ENCODE measurements at regions not wholly inside any gene's neighbourhood (a gene's known extent, or its start where the extent isn't known, plus 50 kb on each side); places are given as distances from the start of the nearest gene placed in this dataset.
"Not testable (repeated sequence)": the region's sequence is repeated elsewhere in the genome, so short reads cannot be mapped to it uniquely, and the experiment has no call there.

DNA sequence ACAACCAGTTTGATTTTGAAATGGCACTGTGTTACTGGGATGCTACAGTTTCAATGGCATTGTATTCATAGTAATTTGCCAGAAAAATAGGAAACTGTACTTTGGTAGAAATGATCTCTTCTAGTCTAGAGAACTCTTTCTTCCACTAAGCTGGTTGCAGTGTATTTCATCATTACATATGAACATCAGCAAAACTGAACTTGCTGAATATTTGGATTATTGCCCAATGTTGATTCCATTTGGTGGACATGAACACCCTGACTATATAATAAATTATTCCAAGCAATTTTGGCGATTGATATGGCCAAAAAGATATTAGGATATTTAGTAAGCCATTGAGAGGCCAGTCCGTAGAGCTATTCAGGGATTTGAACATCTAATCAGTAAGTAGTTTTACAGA, 191.8 kb upstream of the CXorf66 start:
- no peak for DNase-seq (ENCODE audit: low read depth)
- Histone ChIP-seq H3K27me3 (ENCODE audit: control insufficient read depth, insufficient read depth, low read length) (no peaks in the 10 kb centered on the region), H3K4me3 (ENCODE audit: low read depth, low read length) (no peak overlapping the region), H3K36me3 (ENCODE audit: control insufficient read depth, insufficient read depth, low read length) (no peaks in the 10 kb centered on the region)
- ChIA-PET CTCF (no interaction called here), POLR2A (no interaction called here)
- TF ChIP-seq, protein P1, sequence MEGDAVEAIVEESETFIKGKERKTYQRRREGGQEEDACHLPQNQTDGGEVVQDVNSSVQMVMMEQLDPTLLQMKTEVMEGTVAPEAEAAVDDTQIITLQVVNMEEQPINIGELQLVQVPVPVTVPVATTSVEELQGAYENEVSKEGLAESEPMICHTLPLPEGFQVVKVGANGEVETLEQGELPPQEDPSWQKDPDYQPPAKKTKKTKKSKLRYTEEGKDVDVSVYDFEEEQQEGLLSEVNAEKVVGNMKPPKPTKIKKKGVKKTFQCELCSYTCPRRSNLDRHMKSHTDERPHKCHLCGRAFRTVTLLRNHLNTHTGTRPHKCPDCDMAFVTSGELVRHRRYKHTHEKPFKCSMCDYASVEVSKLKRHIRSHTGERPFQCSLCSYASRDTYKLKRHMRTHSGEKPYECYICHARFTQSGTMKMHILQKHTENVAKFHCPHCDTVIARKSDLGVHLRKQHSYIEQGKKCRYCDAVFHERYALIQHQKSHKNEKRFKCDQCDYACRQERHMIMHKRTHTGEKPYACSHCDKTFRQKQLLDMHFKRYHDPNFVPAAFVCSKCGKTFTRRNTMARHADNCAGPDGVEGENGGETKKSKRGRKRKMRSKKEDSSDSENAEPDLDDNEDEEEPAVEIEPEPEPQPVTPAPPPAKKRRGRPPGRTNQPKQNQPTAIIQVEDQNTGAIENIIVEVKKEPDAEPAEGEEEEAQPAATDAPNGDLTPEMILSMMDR (IDR thresholded peaks at IDR 0.05; ENCODE audit: insufficient read depth, low read depth, low read length): no peak

DNA sequence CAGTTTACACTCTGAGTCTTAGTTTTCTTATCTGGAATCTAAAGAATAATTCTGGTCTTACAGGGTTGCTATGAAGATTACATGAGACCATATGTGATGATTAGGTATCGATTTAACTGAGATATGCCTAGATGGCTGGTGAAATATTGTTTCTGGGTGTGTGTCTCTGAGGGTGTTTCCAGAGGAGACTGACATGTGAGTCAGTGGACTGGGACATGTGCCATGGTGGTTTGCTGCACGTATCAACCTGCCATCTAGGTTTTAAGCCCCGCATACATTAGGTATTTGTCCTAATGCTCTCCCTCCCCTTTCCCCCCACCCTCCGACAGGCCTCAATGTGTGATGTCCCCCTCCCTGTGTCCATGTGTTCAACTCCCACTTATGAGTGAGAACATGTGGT, 186.0 kb upstream of the CXorf66 start:
- no peak overlapping the region for H3K4me3 ChIP-seq (ENCODE audit: low read depth, low read length)
- ChIA-PET POLR2A (no interaction called here), CTCF (no interaction called here)
- H3K27me3 ChIP-seq (ENCODE audit: control insufficient read depth, insufficient read depth, low read length): no peaks in the 10 kb centered on the region
- H3K36me3 ChIP-seq (ENCODE audit: control insufficient read depth, insufficient read depth, low read length): no peaks in the 10 kb centered on the region
- no peak for DNase-seq (ENCODE audit: low read depth)
- TF ChIP-seq, protein P1 (IDR thresholded peaks at IDR 0.05; ENCODE audit: insufficient read depth, low read depth, low read length): no peak

DNA sequence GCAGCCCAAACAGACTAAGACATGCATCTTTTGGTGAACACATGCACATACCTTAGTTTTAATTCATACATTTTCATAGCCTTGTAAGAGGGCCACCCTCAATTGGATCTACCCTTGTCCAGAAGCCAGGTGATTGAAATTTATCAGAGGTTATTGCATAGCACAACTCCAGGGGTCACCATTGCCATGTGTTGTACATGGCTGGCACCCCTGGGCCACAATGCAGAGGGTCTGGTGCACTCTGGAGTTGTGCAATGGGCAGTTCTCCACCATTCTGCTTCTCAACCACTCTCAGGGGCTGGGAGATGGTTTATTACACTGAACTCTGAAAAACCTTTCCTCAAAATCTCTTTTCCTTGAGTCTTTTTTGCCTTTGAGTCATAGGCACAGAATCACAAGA, 184.4 kb upstream of the CXorf66 start:
- H3K36me3 ChIP-seq (ENCODE audit: control insufficient read depth, insufficient read depth, low read length): no peaks in the 10 kb centered on the region
- CTCF ChIA-PET: no interaction called here
- no peak overlapping the region for H3K4me3 ChIP-seq (ENCODE audit: low read depth, low read length)
- no peaks in the 10 kb centered on the region for H3K27me3 ChIP-seq (ENCODE audit: control insufficient read depth, insufficient read depth, low read length)
- POLR2A ChIA-PET: no interaction called here
- TF ChIP-seq, protein P1 (IDR thresholded peaks at IDR 0.05; ENCODE audit: insufficient read depth, low read depth, low read length): no peak
- DNase-seq (ENCODE audit: low read depth): no peak

DNA sequence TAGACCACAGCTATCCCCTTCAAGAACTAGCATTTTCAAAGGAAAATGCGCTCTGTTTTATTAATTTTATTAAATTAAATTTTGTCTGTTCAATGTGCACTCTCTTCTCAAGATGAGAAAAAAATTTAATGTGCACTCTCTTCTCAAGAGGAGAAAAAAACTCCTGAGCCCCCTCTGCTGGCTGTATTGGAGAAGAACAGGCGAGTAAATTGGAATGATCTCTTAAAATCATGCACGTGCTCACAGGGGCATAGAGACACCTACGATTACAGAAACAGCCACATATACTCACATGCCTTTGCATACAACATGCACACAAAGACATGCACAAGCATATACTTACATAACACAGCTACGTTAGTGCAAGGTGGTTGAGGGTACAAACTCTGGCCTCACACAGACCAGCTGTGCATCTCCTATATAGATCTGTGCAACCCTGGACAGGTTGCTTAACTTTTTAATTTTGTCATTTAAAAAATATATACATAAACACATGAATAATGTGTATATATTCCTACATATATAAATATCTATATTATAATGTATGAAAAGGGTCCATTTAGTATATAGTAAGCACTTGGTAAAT, 176.2 kb upstream of the CXorf66 start:
- Histone ChIP-seq H3K36me3 (ENCODE audit: control insufficient read depth, insufficient read depth, low read length) (no peaks in the 10 kb centered on the region), H3K27me3 (ENCODE audit: control insufficient read depth, insufficient read depth, low read length) (no peaks in the 10 kb centered on the region), H3K4me3 (ENCODE audit: low read depth, low read length) (no peak overlapping the region)
- DNase-seq (ENCODE audit: low read depth): no peak
- ChIA-PET POLR2A (no interaction called here), CTCF (interaction anchor here (0.7 to 1.1 kb wide), 5 partner anchors 12 to 348 kb away, joined by 3 to 5 read pairs (median 4); no protein-coding TSS in a partner anchor)
- TF ChIP-seq, protein P1 (IDR thresholded peaks at IDR 0.05; ENCODE audit: insufficient read depth, low read depth, low read length): peak; percentile 53

DNA sequence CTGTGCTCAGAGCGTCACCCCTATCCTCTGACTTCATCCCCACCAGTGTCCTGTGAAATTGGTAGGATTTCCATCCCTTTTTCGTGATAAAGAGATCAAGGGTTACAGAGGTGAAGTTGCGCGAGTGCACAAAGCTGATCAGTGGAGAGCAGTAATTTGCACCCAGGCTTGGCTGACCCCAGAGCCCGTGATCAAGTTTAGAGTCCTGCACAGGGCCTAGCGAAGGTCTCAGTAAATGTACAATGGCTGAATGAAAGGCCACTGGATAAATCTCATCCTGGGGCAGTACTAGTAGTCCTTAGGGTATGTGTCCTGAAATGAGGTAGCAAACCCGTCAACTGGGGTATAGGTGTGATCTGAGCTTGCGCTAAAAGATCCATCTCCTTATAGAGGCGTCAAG, 173.2 kb upstream of the CXorf66 start:
- DNase-seq (ENCODE audit: low read depth); CTCF ChIA-PET; POLR2A ChIA-PET: not testable (repeated sequence)

DNA sequence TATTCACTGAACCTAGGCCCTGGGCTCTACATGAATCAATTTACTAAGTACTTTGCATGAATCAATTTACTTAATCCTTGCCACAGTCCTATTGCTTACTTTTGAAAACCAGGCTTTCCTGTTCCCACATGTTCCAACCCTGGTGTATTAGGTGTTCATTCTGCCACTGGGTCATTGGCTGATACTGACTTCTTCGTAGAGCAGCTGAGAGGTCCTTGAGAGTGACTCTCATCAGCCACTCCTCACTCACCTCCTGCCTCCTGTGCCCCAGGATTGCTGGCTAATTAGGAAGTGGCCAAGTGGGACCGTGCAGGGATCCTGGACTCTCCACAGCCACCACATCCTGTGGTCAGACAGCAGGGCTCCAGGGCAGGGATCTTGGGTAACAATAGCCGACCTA, 172.7 kb upstream of the CXorf66 start:
- POLR2A ChIA-PET; H3K27me3 ChIP-seq (ENCODE audit: control insufficient read depth, insufficient read depth, low read length); H3K4me3 ChIP-seq (ENCODE audit: low read depth, low read length); DNase-seq (ENCODE audit: low read depth); H3K36me3 ChIP-seq (ENCODE audit: control insufficient read depth, insufficient read depth, low read length); CTCF ChIA-PET: not testable (repeated sequence)

More for the DNA sequence above, 173.2 kb upstream of the CXorf66 start:
- not testable (repeated sequence) for H3K27me3 ChIP-seq (ENCODE audit: control insufficient read depth, insufficient read depth, low read length); H3K4me3 ChIP-seq (ENCODE audit: low read depth, low read length); H3K36me3 ChIP-seq (ENCODE audit: control insufficient read depth, insufficient read depth, low read length)

All from BJ (cell line).